ENCODE measurements at regions not wholly inside any gene's neighbourhood (a gene's known extent, or its start where the extent isn't known, plus 50 kb on each side); places are given as distances from the start of the nearest gene placed in this dataset.
A peak's percentile ranks its signal among the peaks of the same experiment; 100 is the strongest.

DNA sequence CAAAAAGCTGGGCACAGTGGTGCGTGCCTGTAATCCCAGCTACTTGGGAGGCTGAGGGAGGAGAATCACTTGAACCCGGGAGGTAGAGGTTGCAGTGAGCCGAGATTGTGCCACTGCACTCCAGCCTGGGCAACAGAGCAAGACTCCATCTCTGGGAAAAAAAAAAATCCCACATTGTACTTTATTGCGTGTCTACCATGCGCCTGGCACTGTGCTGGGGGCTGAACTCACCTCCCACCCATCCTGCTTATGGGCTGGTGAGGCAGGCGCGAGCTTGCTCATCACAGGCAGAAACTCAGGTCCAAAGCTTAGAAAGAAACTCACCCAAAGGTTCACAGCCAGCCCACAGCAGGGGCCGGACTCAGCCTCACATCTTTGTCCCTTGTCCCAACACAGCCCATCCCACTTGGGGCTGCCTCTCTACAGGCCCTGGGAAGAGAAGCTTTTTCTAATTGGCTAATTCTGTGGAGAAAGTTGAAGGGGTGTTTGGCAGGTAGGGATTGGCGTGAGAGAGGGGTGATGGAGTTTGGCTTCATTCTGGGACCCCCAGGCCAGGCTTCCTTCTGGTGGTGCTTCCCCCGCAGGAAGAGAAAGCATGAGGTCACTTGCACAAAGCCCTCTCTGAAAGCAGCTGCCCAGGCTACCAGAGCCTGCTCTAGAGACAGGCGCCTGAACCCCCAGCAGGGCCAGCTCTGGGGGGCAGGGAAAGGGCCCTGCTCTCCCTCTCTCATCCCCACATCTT is 122.6 kb upstream of the SMAD3 start:
- H3K36me3 ChIP-seq (ENCODE audit: insufficient read depth) = no peaks in the 10 kb centered on the region
- no peak overlapping the region for H3K27ac Mint-ChIP-seq
- H3K79me2 ChIP-seq (replicated peaks; ENCODE audit: insufficient read depth) = no peaks in the 10 kb centered on the region
- no peaks in the 10 kb centered on the region for H3K4me1 ChIP-seq (ENCODE audit: insufficient read depth)
- no peaks in the 10 kb centered on the region for H3K36me3 Mint-ChIP-seq (ENCODE audit: low read depth)
- TF ChIP-seq, protein P1, sequence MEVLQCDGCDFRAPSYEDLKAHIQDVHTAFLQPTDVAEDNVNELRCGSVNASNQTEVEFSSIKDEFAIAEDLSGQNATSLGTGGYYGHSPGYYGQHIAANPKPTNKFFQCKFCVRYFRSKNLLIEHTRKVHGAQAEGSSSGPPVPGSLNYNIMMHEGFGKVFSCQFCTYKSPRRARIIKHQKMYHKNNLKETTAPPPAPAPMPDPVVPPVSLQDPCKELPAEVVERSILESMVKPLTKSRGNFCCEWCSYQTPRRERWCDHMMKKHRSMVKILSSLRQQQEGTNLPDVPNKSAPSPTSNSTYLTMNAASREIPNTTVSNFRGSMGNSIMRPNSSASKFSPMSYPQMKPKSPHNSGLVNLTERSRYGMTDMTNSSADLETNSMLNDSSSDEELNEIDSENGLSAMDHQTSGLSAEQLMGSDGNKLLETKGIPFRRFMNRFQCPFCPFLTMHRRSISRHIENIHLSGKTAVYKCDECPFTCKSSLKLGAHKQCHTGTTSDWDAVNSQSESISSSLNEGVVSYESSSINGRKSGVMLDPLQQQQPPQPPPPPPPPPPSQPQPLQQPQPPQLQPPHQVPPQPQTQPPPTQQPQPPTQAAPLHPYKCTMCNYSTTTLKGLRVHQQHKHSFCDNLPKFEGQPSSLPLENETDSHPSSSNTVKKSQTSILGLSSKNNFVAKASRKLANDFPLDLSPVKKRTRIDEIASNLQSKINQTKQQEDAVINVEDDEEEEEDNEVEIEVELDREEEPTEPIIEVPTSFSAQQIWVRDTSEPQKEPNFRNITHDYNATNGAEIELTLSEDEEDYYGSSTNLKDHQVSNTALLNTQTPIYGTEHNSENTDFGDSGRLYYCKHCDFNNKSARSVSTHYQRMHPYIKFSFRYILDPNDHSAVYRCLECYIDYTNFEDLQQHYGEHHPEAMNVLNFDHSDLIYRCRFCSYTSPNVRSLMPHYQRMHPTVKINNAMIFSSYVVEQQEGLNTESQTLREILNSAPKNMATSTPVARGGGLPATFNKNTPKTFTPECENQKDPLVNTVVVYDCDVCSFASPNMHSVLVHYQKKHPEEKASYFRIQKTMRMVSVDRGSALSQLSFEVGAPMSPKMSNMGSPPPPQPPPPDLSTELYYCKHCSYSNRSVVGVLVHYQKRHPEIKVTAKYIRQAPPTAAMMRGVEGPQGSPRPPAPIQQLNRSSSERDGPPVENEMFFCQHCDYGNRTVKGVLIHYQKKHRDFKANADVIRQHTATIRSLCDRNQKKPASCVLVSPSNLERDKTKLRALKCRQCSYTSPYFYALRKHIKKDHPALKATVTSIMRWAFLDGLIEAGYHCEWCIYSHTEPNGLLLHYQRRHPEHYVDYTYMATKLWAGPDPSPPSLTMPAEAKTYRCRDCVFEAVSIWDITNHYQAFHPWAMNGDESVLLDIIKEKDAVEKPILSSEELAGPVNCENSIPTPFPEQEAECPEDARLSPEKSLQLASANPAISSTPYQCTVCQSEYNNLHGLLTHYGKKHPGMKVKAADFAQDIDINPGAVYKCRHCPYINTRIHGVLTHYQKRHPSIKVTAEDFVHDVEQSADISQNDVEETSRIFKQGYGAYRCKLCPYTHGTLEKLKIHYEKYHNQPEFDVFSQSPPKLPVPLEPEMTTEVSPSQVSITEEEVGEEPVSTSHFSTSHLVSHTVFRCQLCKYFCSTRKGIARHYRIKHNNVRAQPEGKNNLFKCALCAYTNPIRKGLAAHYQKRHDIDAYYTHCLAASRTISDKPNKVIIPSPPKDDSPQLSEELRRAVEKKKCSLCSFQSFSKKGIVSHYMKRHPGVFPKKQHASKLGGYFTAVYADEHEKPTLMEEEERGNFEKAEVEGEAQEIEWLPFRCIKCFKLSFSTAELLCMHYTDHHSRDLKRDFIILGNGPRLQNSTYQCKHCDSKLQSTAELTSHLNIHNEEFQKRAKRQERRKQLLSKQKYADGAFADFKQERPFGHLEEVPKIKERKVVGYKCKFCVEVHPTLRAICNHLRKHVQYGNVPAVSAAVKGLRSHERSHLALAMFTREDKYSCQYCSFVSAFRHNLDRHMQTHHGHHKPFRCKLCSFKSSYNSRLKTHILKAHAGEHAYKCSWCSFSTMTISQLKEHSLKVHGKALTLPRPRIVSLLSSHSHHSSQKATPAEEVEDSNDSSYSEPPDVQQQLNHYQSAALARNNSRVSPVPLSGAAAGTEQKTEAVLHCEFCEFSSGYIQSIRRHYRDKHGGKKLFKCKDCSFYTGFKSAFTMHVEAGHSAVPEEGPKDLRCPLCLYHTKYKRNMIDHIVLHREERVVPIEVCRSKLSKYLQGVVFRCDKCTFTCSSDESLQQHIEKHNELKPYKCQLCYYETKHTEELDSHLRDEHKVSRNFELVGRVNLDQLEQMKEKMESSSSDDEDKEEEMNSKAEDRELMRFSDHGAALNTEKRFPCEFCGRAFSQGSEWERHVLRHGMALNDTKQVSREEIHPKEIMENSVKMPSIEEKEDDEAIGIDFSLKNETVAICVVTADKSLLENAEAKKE (CRISPR knock-in tag; IDR thresholded peaks at IDR 0.05) = no peak
- TF ChIP-seq CREB1 (CRISPR knock-in tag; IDR thresholded peaks at IDR 0.05; ENCODE audit: low read depth) = no peak
- no peak for TF ChIP-seq POLR2AphosphoS5 (IDR thresholded peaks at IDR 0.05; ENCODE audit: low read depth)
- no peak for TF ChIP-seq NANOG (IDR thresholded peaks at IDR 0.05; ENCODE audit: borderline replicate concordance)
- no peak for TF ChIP-seq EZH2phosphoT487 (IDR thresholded peaks at IDR 0.05; ENCODE audit: unreplicated experiment)
- TF ChIP-seq, protein P2, sequence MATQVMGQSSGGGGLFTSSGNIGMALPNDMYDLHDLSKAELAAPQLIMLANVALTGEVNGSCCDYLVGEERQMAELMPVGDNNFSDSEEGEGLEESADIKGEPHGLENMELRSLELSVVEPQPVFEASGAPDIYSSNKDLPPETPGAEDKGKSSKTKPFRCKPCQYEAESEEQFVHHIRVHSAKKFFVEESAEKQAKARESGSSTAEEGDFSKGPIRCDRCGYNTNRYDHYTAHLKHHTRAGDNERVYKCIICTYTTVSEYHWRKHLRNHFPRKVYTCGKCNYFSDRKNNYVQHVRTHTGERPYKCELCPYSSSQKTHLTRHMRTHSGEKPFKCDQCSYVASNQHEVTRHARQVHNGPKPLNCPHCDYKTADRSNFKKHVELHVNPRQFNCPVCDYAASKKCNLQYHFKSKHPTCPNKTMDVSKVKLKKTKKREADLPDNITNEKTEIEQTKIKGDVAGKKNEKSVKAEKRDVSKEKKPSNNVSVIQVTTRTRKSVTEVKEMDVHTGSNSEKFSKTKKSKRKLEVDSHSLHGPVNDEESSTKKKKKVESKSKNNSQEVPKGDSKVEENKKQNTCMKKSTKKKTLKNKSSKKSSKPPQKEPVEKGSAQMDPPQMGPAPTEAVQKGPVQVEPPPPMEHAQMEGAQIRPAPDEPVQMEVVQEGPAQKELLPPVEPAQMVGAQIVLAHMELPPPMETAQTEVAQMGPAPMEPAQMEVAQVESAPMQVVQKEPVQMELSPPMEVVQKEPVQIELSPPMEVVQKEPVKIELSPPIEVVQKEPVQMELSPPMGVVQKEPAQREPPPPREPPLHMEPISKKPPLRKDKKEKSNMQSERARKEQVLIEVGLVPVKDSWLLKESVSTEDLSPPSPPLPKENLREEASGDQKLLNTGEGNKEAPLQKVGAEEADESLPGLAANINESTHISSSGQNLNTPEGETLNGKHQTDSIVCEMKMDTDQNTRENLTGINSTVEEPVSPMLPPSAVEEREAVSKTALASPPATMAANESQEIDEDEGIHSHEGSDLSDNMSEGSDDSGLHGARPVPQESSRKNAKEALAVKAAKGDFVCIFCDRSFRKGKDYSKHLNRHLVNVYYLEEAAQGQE (IDR thresholded peaks at IDR 0.05; ENCODE audit: unreplicated experiment) = no peak
- TF ChIP-seq, protein P3, sequence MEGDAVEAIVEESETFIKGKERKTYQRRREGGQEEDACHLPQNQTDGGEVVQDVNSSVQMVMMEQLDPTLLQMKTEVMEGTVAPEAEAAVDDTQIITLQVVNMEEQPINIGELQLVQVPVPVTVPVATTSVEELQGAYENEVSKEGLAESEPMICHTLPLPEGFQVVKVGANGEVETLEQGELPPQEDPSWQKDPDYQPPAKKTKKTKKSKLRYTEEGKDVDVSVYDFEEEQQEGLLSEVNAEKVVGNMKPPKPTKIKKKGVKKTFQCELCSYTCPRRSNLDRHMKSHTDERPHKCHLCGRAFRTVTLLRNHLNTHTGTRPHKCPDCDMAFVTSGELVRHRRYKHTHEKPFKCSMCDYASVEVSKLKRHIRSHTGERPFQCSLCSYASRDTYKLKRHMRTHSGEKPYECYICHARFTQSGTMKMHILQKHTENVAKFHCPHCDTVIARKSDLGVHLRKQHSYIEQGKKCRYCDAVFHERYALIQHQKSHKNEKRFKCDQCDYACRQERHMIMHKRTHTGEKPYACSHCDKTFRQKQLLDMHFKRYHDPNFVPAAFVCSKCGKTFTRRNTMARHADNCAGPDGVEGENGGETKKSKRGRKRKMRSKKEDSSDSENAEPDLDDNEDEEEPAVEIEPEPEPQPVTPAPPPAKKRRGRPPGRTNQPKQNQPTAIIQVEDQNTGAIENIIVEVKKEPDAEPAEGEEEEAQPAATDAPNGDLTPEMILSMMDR (conservative IDR thresholded peaks at IDR 0.05; ENCODE audit: low read depth in 2 of 2) = no peak
- TF ChIP-seq, protein P4, sequence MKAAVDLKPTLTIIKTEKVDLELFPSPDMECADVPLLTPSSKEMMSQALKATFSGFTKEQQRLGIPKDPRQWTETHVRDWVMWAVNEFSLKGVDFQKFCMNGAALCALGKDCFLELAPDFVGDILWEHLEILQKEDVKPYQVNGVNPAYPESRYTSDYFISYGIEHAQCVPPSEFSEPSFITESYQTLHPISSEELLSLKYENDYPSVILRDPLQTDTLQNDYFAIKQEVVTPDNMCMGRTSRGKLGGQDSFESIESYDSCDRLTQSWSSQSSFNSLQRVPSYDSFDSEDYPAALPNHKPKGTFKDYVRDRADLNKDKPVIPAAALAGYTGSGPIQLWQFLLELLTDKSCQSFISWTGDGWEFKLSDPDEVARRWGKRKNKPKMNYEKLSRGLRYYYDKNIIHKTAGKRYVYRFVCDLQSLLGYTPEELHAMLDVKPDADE (IDR thresholded peaks at IDR 0.05) = no peak
- no peak for TF ChIP-seq EZH2 (IDR thresholded peaks at IDR 0.05; ENCODE audit: low read depth, unreplicated experiment)
- no peak for TF ChIP-seq ZNF331 (CRISPR knock-in tag; IDR thresholded peaks at IDR 0.05; ENCODE audit: low read depth)
- TF ChIP-seq ZNF114 (CRISPR knock-in tag; IDR thresholded peaks at IDR 0.05) = no peak
- no peak for TF ChIP-seq JUNB (IDR thresholded peaks at IDR 0.05; ENCODE audit: unreplicated experiment)
- no peak for TF ChIP-seq STAT1 (IDR thresholded peaks at IDR 0.05; ENCODE audit: unreplicated experiment)
- no peaks in the 10 kb centered on the region for H3F3A ChIP-seq (replicated peaks; ENCODE audit: low read depth)
- H3K27me3 Mint-ChIP-seq (ENCODE audit: insufficient read depth, low read depth, poor library complexity) = peaks cover 13% of the 10 kb centered on the region
- no peaks in the 10 kb centered on the region for H3K27me3 ChIP-seq (ENCODE audit: insufficient read depth)
- H3K4me1 Mint-ChIP-seq = peaks cover 3% of the 10 kb centered on the region; the same call in 1 of the 3 replicates
- ATAC-seq = no peak
- peaks cover 4% of the 10 kb centered on the region; the same call in 1 of the 3 replicates for H3K9me3 Mint-ChIP-seq
- 0 out of 2 replicates have a peak overlapping the region, but pooled peaks have one; percentile 23 for H2AFZ ChIP-seq
- H3K4me2 ChIP-seq = no peak overlapping the region
- H3K4me3 Mint-ChIP-seq = no peak overlapping the region
- no peaks in the 10 kb centered on the region; the same call in 1 of the 2 replicates for H3K9me2 ChIP-seq (ENCODE audit: insufficient read depth)
- no peak for DNase-seq (ENCODE audit: low spot score)
- H3K27ac ChIP-seq (ENCODE audit: low read depth) = no peak overlapping the region
- no peak overlapping the region for H3K4me3 ChIP-seq
- H4K20me1 ChIP-seq (replicated peaks; ENCODE audit: insufficient read depth) = no peaks in the 10 kb centered on the region

All from GM23338 (cell line).